SK-N-DZ (cell line): ENCODE measurements at regions not wholly inside any gene's neighbourhood (a gene's known extent, or its start where the extent isn't known, plus 50 kb on each side); places are given as distances from the start of the nearest gene placed in this dataset.
A peak's percentile ranks its signal among the peaks of the same experiment; 100 is the strongest.
"Not testable (repeated sequence)": the region's sequence is repeated elsewhere in the genome, so short reads cannot be mapped to it uniquely, and the experiment has no call there.

ENCODE experiments used
- DNase-seq: peaks from one replicate; pipeline ENCODE4 v3.0.0-alpha.2; 2015; ENCODE audit warnings: low spot score

GRCh38 chr4:131288441-131288840 lies 1860.7 kb upstream of the PCDH10 start:
- no peak for DNase-seq

GRCh38 chr4:131296192-131296591 lies 1852.9 kb upstream of the PCDH10 start:
- DNase-seq = no peak

- DNase-seq = peak; percentile 4
Observed at GRCh38 chr4:131302108-131302507, 1847.0 kb upstream of the PCDH10 start.

GRCh38 chr4:131304686-131305085 lies 1844.4 kb upstream of the PCDH10 start:
- no peak for DNase-seq

GRCh38 chr4:131309628-131310027 lies 1839.5 kb upstream of the PCDH10 start:
- DNase-seq = no peak

GRCh38 chr4:131316086-131316485 lies 1833.0 kb upstream of the PCDH10 start:
- DNase-seq = no peak

- peak; percentile 95 for DNase-seq
Observed at GRCh38 chr4:131337936-131338335, 1811.2 kb upstream of the PCDH10 start.

GRCh38 chr4:131339137-131339536 lies 1810.0 kb upstream of the PCDH10 start:
- DNase-seq = no peak

- DNase-seq = no peak
Observed at GRCh38 chr4:131344761-131345160, 1804.3 kb upstream of the PCDH10 start.

- no peak for DNase-seq
Observed at GRCh38 chr4:131347816-131348215, 1801.3 kb upstream of the PCDH10 start.

GRCh38 chr4:131348263-131348662 lies 1800.8 kb upstream of the PCDH10 start:
- DNase-seq = no peak

- not testable (repeated sequence) for DNase-seq
Observed at GRCh38 chr4:131352371-131352770, 1796.7 kb upstream of the PCDH10 start.

GRCh38 chr4:131366714-131367113 lies 1782.4 kb upstream of the PCDH10 start:
- DNase-seq = no peak

GRCh38 chr4:131367441-131367840 lies 1781.7 kb upstream of the PCDH10 start:
- DNase-seq = no peak

GRCh38 chr4:131370846-131371245 lies 1778.2 kb upstream of the PCDH10 start:
- peak; percentile 12 for DNase-seq

- DNase-seq = no peak
Observed at GRCh38 chr4:131381055-131381454, 1768.0 kb upstream of the PCDH10 start.

GRCh38 chr4:131382839-131383238 lies 1766.3 kb upstream of the PCDH10 start:
- DNase-seq = no peak

GRCh38 chr4:131388277-131388676 lies 1760.8 kb upstream of the PCDH10 start:
- no peak for DNase-seq

GRCh38 chr4:131408102-131408501 lies 1741.0 kb upstream of the PCDH10 start:
- DNase-seq = no peak

GRCh38 chr4:131411393-131411792 lies 1737.7 kb upstream of the PCDH10 start:
- DNase-seq = no peak

GRCh38 chr4:131419147-131419546 lies 1729.9 kb upstream of the PCDH10 start:
- no peak for DNase-seq

- DNase-seq = no peak
Observed at GRCh38 chr4:131426023-131426758, 1722.9 kb upstream of the PCDH10 start.

GRCh38 chr4:131427000-131427399 lies 1722.1 kb upstream of the PCDH10 start:
- DNase-seq = no peak

- DNase-seq = no peak
Observed at GRCh38 chr4:131430302-131430701, 1718.8 kb upstream of the PCDH10 start.
